Stimulated activated CD4-positive, alpha-beta T cell treated with anti-CD3 and anti-CD28 coated beads, TNF-alpha, amount 100 ng/mL, for 48 hours (primary cell): ENCODE measurements at regions not wholly inside any gene's neighbourhood (a gene's known extent, or its start where the extent isn't known, plus 50 kb on each side); places are given as distances from the start of the nearest gene placed in this dataset.
"Not testable (repeated sequence)": the region's sequence is repeated elsewhere in the genome, so short reads cannot be mapped to it uniquely, and the experiment has no call there.

Source experiments
- DNase-seq, 3 donors: peaks; one replicate each; pipeline ENCODE4 v3.0.0-alpha.2; 2020; ENCODE audit warnings: low read depth in 3 of 3

- not testable (repeated sequence) for DNase-seq
These were observed 1110.9 kb upstream of the TMEM132C start for GRCh38 chr12:127155935-127156619.

- DNase-seq, result not testable (repeated sequence)
These were observed 1109.2 kb upstream of the TMEM132C start for GRCh38 chr12:127157501-127158366.

- no peak for DNase-seq
These were observed 1108.4 kb upstream of the TMEM132C start for GRCh38 chr12:127158385-127159061.

- no peak for DNase-seq
These were observed 1105.5 kb upstream of the TMEM132C start for GRCh38 chr12:127161466-127161865.

- no peak for DNase-seq
These were observed 1104.7 kb upstream of the TMEM132C start for GRCh38 chr12:127162307-127162706.

DNA sequence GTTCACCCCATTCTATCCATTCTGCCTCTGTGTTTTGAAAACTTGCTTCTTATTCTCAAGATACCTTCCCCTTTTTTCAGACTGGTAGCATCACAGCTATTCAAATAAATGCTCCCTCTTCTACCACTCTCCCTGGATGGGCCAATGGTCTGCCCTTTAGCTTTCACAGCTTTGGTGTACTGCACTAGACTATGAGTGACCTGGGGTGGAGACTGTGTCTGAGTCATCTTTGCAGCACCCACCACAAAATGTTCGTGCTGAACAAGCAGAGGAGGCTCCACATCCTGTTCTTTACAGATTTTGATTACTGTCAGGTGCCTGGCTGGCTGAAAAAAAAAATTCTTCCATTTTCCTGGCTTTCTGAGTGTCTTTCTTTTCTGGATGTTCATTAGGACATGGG lies 1104.1 kb upstream of the TMEM132C start:
- peak in 1 of 3 donors; percentile 21 for DNase-seq

DNA sequence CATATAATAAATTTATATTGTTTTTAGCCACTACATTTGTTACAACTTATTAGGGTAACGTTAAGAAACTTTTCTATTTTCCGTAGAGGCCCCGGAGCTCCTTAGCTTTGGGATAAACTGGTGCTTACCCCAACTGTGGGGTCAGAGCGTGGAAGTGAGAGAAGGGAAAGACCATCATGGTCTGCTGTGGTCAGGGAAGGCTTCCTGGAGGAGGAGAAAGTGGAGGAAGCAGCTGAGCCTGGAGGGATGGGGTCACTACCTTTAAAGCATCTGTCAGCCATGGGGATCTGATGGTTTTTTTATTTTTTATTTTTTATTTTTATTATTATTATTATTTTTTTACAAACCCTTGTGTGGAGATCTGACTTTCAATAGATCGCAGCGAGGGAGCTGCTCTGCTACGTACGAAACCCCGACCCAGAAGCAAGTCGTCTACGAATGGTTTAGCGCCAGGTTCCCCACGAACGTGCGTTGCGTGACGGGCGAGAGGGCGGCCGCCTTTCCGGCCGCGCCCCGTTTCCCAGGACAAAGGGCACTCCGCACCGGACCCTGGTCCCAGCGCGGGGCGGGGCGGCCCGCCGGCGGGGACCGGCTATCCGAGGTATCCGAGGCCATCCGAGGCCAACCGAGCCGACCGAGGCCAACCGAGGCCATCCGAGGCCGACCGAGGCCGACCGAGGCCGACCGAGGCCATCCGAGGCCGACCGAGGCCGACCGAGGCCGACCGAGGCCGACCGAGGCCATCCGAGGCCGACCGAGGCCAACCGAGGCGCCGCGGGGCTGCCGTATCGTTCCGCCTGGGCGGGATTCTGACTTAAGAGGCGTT lies 1101.2 kb upstream of the TMEM132C start:
- peak; percentile 71 to 81 (median 74) for DNase-seq

DNA sequence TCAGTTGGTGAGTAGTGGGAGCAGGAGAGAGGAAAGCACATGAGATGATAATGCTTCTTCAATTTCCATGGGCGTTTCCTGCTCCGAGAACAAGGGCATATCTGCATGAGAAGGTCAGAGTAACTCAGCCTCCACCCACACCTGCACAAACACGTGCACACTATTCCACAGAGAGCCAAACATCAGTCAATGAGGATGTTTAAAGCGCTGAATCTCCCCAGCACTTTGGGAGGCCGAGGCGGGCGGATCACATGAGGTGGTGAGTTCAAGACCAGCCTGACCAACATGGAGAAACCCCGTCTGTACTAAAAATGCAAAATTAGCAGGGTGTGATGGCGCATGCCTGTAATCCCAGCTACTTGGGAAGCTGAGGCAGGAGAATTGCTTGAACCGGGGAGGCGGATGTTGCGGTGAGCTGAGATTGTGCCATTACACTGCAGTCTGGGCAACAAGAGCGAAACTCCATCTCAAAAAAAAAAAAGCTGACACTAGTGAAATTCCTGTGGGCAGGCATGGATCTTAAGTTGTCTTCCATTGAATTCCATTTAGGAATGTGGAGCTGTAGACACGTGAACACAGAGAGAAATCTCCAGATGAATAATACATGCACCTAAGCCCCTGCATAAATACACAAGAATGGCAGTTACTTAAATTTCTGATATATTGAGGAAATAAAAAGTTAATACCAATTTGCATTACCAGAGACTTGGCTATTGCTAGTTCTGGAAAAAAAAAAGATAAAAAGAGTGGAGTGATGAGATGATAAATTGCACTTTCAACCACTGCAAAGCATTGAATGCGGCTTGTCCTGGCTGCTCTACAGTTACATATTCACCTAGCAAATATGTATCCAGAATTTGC lies 1097.4 kb upstream of the TMEM132C start:
- no peak for DNase-seq

DNA sequence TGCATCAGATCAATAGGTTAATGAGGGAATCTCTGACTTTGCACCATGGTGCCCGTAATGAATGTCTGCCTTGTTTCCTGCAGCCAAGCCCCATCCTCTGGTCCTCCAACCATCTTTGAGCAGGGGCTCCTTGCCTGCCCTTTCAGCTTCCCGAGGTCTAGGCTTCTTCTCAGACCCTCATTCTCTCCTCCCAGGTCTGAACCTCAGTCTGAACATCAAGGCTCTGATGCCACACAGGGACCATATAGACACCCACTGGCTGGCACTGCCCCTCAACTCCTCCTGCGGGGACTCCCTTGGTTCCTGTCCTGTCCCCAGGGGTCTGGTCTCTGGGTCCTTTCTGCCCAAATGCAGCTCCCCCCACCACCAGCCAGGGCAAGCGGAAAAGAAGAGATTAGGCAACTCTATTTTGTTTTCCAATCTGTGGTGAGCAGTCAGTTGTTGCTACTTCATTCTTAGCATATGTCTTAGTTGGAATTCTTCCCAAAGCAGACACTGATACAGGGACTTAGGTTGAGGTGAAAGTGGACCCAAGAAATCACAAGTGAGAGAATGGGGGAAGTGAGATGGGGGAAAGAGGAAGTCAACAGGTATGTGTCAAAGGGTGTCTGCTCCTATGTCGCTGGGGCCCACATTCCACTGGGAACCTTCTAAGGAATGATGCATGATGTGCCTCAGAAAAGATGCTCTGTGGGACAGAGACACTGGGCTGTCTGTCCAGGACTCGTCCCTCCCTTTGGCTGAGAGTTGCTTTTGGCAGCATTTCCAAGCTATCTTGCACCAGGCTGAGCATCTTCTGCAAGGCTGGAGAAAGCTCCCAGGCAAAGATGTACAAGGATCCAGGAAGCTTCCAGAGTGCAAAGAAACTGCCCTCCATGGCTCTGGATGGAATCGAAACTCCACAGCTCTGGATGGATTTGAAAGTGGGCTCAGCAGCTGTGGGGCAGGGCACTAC lies 1096.5 kb upstream of the TMEM132C start:
- no peak for DNase-seq

GRCh38 chr12:127172861-127173260 lies 1094.1 kb upstream of the TMEM132C start:
- no peak for DNase-seq

DNA sequence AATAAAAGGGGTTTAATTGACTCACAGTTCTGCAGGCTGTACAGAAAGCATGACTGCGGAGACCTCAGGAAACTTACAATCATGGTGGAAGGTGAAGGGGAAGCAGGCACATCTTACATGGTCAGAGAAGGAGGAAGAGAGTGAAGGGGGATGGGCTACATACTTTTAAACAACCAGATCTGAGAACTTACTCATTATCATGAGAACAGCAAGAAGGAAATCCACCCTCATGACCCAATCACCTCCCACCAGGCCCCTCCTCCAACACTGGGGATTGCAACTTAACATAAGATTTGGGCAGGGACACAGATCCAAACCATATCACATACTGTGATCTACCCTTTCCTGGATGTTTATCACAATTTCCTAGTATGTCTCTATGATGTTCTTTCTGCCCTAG lies 1093.0 kb upstream of the TMEM132C start:
- DNase-seq, result not testable (repeated sequence)

GRCh38 chr12:127174881-127175280 lies 1092.1 kb upstream of the TMEM132C start:
- no peak for DNase-seq

- no peak for DNase-seq
These were observed 1091.6 kb upstream of the TMEM132C start for GRCh38 chr12:127175361-127175760.

DNA sequence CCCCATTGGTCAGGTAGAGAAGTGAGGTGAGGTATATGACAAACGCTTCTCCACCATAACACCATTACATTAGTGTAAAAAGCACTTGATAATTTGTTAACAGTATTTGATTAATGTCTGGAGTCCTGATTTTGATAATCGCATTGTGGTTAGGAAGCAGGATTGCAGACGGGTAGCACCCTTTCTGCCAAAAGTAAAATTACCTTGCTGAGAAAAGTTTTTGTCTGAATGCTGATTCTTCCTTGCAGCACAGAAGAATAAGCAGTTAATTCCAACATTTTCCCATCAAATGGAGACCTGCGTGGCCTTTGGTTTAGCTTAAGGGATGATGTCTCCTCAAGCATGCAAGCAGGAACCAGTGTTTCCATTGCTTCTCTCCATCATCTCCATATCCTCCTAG lies 1090.2 kb upstream of the TMEM132C start:
- DNase-seq, result no peak

GRCh38 chr12:127178052-127178451 lies 1088.9 kb upstream of the TMEM132C start:
- DNase-seq, result no peak

DNA sequence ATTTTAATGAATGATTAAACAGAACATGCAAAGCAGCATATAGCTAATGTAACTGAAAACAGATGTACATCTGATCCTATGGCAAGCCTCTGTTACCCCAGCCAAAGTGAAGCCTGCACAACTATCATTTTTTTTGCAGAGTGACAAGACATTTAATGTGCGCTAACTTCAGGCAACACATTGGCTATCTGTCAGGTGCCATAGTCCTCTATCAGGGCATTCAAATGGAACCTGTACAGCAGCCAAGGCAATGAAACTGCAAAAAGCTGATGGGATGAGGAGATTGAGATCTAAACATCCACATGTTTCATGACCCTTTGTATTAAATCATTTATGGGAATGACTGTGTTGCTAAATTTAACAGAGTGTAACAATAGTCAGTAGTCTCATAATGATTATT lies 1088.5 kb upstream of the TMEM132C start:
- DNase-seq, result no peak

DNA sequence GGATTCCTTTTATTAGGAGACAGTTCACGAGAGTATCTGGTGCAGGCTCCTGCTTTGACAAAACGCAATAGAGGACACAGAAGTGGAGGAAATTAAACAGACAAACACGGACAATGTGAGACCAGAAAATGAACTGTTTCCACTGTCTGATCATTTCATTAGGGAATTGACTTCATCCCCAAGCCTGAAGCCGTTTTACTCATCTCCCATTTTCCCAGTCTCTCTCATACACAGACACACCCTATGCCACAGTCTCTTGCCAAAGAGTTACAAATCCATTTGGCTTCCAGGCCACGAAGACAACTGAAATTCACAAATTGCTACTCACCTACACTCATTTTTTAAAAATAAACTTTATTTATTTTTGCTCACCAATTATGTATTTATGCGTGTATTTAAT lies 1087.8 kb upstream of the TMEM132C start:
- no peak for DNase-seq

DNA sequence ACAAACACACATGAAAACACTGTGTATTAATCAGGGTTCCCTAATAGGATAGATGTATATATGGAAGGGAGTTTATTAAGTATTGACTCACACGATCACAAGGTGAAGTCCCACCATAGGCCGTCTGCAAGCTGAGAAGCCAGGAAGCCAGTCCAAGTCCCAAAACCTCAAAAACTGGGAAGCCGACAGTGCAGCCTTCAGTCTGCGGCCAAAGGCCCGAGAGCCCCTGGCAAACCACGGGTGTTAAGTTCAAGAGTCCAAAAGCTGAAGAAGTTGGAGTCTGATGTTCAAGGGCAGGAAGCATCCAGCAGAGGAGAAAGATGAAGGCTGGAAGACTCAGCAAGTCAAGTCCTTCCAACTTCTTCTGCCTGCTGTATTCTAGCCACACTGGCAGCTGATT lies 1085.0 kb upstream of the TMEM132C start:
- DNase-seq, result no peak

- no peak for DNase-seq
These were observed 1077.0 kb upstream of the TMEM132C start for GRCh38 chr12:127189992-127190391.

- DNase-seq, result no peak
These were observed 1075.8 kb upstream of the TMEM132C start for GRCh38 chr12:127191129-127191528.
